GM21381 (cell line): ENCODE measurements at regions not wholly inside any gene's neighbourhood (a gene's known extent, or its start where the extent isn't known, plus 50 kb on each side); places are given as distances from the start of the nearest gene placed in this dataset.

Experiments used
- ATAC-seq: cut with Tn5 transposase; IDR thresholded peaks from one replicate; pipeline ENCODE4 v1.9.1; 2021; ENCODE audit warnings: mild to moderate bottlenecking, moderate library complexity; ENCODE audit not compliant: unreplicated experiment

GRCh38 chr5:143473481-143473880 is 70.0 kb upstream of the NR3C1 start:
- ATAC-seq = no peak

GRCh38 chr5:143472576-143472975 is 69.1 kb upstream of the NR3C1 start:
- no peak for ATAC-seq

DNA sequence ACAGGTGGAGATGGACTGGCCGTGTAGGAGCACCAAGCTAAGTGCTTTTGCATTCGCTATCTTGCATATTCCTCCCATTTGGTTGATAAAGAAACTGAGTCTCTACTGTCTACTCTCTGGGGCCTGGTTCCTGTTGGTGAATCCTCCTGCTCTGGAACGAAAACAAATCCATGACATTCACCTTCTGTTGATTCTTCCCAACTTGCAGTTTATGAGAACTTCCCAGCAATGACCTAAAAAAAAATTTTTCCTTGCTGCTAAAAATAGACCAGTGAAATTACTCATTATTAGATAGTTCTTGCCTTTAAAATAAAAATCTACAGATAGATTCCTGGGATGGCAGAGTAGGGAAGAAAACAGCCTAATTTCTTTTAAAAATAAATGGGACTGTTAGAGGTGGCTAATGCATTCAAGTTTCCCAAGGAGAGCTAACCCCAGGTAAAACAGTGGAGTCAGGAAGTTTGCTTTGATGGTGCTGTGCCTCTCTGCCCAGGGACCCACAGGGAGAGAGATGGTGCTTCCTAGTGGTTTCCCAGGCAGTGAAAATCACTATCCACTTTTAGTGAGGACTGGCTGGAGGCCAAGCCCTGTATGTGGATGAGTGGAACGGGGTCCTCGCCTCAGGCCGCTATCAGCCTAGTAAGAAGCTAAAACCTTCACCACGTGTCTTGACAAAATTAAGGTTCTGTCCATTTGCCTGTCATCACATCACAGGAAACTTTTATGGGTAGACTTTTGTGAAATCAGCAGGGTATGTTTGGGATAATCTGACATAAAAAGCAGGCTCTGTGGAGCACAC is 68.4 kb upstream of the NR3C1 start:
- no peak for ATAC-seq

GRCh38 chr5:143471041-143471509 is 67.6 kb upstream of the NR3C1 start:
- no peak for ATAC-seq

DNA sequence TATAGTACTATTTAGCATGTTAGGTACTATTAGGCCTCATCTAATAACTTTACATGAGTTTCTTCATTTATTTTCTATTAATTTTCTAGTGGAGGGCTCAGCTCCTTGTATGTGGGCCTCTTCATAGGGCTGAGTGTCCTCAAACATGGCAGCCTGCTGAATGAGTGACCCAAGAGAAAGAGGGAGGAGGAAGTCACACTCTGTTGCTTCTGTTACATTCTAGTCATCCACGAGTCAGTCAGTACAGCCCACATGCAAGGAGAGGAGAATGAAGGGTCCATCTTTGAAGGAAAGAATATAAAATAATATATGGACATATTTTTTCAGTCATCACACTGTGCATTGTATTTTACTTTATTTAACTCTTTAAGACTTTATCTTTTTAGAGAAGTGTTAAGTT is 66.6 kb upstream of the NR3C1 start:
- ATAC-seq = no peak

DNA sequence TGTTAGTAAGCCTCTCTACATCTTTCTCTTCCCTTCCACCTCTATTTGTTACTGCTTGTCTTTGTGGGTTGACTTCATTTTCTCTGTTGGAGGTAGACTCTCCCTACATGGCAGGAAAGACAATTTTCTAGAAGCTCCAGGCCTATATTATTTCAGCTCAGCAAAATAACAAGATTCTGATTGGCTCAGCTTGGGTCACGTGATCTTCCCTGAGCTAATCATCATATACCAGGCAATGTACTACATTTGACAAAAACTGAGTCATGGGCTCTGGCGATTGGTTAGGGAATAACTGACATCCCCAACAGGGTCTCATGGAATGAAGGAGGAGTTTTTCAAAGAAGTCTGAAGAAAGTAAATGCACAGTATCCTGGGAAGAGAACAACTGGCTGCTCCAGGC is 65.6 kb upstream of the NR3C1 start:
- no peak for ATAC-seq

- no peak for ATAC-seq
Measured at GRCh38 chr5:143466632-143467031, 63.1 kb upstream of the NR3C1 start.

DNA sequence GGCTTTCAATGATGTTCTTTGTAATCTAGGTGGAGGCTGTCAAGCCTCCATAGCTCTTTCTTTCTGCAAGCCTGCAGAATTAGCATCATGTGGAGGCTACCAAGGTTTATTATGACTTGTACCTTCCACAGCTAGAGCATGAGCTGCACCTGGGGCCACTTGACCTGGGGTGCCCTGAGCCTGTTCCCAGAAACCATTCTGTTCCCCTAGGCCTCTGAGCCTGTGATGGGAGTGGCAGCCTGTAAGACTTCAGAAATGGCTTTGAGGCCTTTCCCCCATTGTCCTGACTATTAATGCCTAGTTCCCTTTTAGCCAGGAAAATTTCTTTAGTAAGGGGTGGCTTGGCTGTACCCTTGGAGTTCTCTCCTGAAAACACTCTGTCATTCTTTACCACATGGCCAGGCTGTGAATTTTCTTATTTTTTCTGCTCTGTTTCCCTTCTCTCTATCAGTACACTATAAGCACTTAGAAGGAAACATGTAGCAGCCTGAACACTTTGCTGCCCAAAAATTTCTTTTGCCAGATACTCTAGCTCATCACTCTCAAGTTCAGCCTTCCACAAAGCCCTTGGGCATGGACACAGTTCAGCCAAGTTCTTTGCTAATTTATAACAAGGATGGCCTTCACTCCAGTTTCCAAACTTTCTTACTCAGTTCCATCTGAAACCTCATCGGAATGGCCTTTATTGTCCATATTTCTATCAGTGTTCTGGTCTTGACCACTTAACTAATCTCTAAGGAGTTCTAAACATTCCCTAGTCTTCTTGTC is 61.4 kb upstream of the NR3C1 start:
- no peak for ATAC-seq

DNA sequence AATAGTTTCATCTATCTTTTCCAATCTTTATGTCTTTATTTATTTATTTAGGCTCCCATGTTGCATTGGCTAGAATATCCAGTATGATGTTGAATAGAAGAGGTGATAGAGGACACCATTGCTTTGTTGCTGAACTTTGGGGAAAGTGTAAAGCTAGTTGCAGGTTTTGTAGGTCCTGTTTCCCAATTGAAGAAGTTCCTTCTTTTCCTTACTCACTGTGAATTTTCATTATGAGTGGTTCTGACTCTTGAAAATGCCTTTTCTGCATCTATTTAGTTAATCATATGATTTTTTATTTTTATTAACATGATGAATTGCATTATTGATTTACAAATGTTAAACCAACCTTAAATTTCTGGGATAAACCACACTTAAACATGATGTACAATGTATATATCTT is 58.9 kb upstream of the NR3C1 start:
- no peak for ATAC-seq

- no peak for ATAC-seq
Measured at GRCh38 chr5:143459433-143459832, 55.9 kb upstream of the NR3C1 start.

DNA sequence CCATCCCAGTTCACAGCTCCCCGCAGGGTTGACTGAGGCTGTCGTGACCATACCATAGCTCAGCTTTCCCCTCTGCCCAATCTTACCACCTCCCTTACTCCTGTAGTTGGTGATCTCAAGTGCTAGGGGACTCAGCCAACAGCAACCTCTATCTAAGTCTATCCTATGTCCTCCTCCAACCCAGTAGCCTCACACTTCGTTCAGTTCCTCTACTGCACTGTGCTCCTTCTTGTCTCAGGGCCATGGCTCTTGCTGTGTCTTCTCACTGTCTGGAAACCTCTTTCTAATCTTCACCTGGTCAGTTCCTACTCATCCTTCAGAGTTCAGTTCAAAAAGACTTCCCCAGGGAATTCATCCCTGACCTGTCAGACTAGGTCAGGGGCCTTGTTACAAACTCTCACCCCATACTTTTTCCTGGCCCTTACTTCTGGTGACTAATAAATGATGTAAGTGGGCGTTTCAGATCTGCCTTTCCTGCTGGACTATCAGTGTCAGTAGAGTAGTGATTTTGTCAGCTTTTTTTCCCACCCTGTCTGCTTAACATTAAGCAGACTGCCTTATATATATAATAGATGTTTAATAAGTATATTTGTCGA is 53.6 kb upstream of the NR3C1 start:
- ATAC-seq = no peak

DNA sequence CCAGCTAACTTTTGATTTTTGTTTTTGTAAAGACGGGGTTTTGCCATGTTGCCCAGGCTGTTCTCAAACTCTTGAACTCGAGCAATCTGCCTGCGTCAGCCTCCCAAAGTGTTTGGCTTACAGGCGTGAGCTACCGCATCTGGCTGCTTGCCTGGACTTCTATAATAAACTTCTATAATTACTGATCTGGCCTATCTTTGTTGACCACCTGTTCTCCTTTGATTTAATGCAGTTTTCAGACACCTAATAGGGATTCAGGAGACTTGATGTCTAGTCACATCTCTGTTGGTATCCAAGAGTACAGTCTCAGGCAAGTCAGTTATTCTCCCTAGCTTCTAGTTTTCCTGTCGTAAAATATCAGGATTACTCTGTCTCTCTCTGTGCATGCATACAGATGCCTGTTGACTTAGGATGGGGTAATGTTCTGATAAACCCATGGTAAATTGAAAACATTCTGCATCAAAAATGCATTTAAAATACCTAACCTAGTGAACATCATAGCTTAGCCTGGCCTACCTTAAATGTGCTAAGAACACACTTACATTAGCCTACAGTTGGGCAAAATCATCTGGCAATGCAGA is 51.5 kb upstream of the NR3C1 start:
- no peak for ATAC-seq

GRCh38 chr5:143453720-143454119 is 50.2 kb upstream of the NR3C1 start:
- no peak for ATAC-seq
